ENCODE measurements at regions not wholly inside any gene's neighbourhood (a gene's known extent, or its start where the extent isn't known, plus 50 kb on each side); places are given as distances from the start of the nearest gene placed in this dataset.
"Not testable (repeated sequence)": the region's sequence is repeated elsewhere in the genome, so short reads cannot be mapped to it uniquely, and the experiment has no call there.

- H3K4me3 ChIP-seq: no peak overlapping the region
- no peak for DNase-seq (ENCODE audit: low spot score)
- H3K9me3 ChIP-seq: no peaks in the 10 kb centered on the region
- H3K4me1 ChIP-seq: no peaks in the 10 kb centered on the region
- H3K36me3 ChIP-seq: no peaks in the 10 kb centered on the region
- TF ChIP-seq CTCF (IDR thresholded peaks at IDR 0.05): no peak
- no peaks in the 10 kb centered on the region for H3K27me3 ChIP-seq
- no peak overlapping the region for H3K27ac ChIP-seq
Observed at GRCh38 chr3:36178018-36178417, 202.3 kb upstream of the STAC start.

- Histone ChIP-seq H3K27ac (no peak overlapping the region), H3K4me1 (no peaks in the 10 kb centered on the region), H3K36me3 (no peaks in the 10 kb centered on the region), H3K27me3 (no peaks in the 10 kb centered on the region), H3K4me3 (no peak overlapping the region), H3K9me3 (no peaks in the 10 kb centered on the region)
- TF ChIP-seq CTCF (IDR thresholded peaks at IDR 0.05): no peak
- no peak for DNase-seq (ENCODE audit: low spot score)
Observed at GRCh38 chr3:36182024-36182423, 198.3 kb upstream of the STAC start.

GRCh38 chr3:36187197-36187596 is 193.1 kb upstream of the STAC start:
- not testable (repeated sequence) for DNase-seq (ENCODE audit: low spot score); H3K4me3 ChIP-seq; H3K4me1 ChIP-seq; H3K27me3 ChIP-seq; H3K9me3 ChIP-seq; H3K36me3 ChIP-seq; H3K27ac ChIP-seq

GRCh38 chr3:36192901-36193300 is 187.4 kb upstream of the STAC start:
- TF ChIP-seq CTCF (IDR thresholded peaks at IDR 0.05): no peak
- Histone ChIP-seq H3K4me3 (no peak overlapping the region), H3K4me1 (no peaks in the 10 kb centered on the region), H3K27ac (no peak overlapping the region), H3K27me3 (no peaks in the 10 kb centered on the region), H3K36me3 (no peaks in the 10 kb centered on the region), H3K9me3 (no peaks in the 10 kb centered on the region)
- no peak for DNase-seq (ENCODE audit: low spot score)

GRCh38 chr3:36193448-36193847 is 186.9 kb upstream of the STAC start:
- Histone ChIP-seq H3K9me3 (no peaks in the 10 kb centered on the region), H3K4me3 (no peak overlapping the region), H3K27me3 (no peaks in the 10 kb centered on the region), H3K36me3 (no peaks in the 10 kb centered on the region), H3K27ac (no peak overlapping the region), H3K4me1 (no peaks in the 10 kb centered on the region)
- no peak for DNase-seq (ENCODE audit: low spot score)
- no peak for TF ChIP-seq CTCF (IDR thresholded peaks at IDR 0.05)

- no peak overlapping the region for H3K4me3 ChIP-seq
- H3K27ac ChIP-seq: no peak overlapping the region
- TF ChIP-seq CTCF (IDR thresholded peaks at IDR 0.05): no peak
- H3K9me3 ChIP-seq: no peaks in the 10 kb centered on the region
- no peaks in the 10 kb centered on the region for H3K27me3 ChIP-seq
- no peak for DNase-seq (ENCODE audit: low spot score)
- no peaks in the 10 kb centered on the region for H3K4me1 ChIP-seq
- no peaks in the 10 kb centered on the region for H3K36me3 ChIP-seq
Observed at GRCh38 chr3:36196058-36196457, 184.2 kb upstream of the STAC start.

Data from right atrium auricular region (tissue), 2 donors.